ENCODE measurements at regions not wholly inside any gene's neighbourhood (a gene's known extent, or its start where the extent isn't known, plus 50 kb on each side); places are given as distances from the start of the nearest gene placed in this dataset.

DNA sequence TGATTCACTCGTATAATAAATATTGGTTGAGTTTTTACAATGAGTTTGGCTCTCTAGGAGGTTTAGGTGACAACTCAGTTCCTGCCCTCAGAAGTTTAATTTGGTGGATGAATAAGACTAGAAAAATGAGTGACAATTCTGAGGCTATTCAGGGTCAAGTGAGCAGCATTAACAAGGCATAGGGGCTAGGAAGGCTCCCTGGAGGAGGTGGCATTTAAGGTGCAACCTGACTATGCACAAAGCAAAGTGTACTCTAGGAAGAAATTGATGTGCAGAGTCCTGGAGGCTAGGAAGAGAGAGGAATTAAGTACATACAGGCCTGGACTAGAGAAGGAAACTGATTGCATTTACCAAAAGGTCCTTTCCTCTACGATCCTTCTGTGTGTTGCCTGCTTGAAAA lies 440.3 kb downstream of the MED13L start:
- TF ChIP-seq, protein P1, sequence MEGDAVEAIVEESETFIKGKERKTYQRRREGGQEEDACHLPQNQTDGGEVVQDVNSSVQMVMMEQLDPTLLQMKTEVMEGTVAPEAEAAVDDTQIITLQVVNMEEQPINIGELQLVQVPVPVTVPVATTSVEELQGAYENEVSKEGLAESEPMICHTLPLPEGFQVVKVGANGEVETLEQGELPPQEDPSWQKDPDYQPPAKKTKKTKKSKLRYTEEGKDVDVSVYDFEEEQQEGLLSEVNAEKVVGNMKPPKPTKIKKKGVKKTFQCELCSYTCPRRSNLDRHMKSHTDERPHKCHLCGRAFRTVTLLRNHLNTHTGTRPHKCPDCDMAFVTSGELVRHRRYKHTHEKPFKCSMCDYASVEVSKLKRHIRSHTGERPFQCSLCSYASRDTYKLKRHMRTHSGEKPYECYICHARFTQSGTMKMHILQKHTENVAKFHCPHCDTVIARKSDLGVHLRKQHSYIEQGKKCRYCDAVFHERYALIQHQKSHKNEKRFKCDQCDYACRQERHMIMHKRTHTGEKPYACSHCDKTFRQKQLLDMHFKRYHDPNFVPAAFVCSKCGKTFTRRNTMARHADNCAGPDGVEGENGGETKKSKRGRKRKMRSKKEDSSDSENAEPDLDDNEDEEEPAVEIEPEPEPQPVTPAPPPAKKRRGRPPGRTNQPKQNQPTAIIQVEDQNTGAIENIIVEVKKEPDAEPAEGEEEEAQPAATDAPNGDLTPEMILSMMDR (IDR thresholded peaks at IDR 0.05), result no peak
- no peak for TF ChIP-seq POLR2A (IDR thresholded peaks at IDR 0.05)

All from Peyer's patch (tissue), 4 donors.